Activated CD8-positive, alpha-beta memory T cell treated with anti-CD3 and anti-CD28 coated beads for 48 hours (primary cell): ENCODE measurements at regions not wholly inside any gene's neighbourhood (a gene's known extent, or its start where the extent isn't known, plus 50 kb on each side); places are given as distances from the start of the nearest gene placed in this dataset.
"Not testable (repeated sequence)": the region's sequence is repeated elsewhere in the genome, so short reads cannot be mapped to it uniquely, and the experiment has no call there.

ENCODE experiments used
- DNase-seq, 3 experiments: peaks; one replicate each; pipeline ENCODE4 v3.0.0-alpha.2; 2020; ENCODE audit warnings: low read depth in 2 of 3, low spot score in 2 of 3

GRCh38 chr5:152118676-152119470 is 194.2 kb upstream of the GLRA1 start:
- DNase-seq, result no peak

DNA sequence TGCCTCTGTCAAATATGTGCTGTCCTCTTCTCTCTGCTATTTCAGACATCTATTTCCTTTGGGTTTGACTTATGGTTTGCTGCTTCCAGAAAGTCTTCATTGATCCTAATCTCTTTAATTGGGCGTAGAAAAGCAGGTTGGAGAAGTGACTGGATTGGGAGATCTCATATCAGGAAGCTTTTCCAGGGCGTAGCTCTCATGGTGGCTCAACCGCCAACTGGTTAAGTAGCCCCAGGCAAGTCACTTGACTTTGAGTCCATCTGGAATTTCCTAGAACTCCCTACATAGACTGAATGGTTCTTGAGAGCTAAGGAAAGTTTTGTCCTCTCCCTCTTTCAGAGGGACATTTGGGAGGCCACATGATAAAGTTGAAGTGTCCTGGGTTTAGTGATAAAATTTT is 192.3 kb upstream of the GLRA1 start:
- no peak for DNase-seq

- peak in 2 of 3 experiments; percentile 6 to 8 for DNase-seq
Measured at GRCh38 chr5:152113401-152113800, 188.8 kb upstream of the GLRA1 start.

DNA sequence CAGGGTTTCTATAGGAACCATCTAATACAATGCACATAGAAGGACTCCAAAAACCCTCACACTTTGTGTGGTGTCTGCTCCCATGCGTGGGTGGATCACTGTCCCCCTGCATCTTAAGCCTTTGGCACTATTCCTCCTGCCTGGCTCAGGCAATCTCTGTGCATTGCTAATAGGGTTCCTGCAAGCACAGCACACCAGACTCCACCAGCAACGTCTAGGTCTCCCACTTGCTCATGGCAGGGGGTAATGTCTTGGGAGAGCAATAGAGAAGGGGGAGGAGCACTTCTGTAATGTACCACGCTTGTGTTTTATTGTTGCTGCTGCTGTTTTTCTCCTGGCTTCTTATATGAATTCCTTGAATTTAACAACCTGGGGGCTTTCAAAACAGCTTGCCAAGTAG is 182.6 kb upstream of the GLRA1 start:
- no peak for DNase-seq

- DNase-seq, result no peak
Measured at GRCh38 chr5:152106571-152106970, 181.9 kb upstream of the GLRA1 start.

DNA sequence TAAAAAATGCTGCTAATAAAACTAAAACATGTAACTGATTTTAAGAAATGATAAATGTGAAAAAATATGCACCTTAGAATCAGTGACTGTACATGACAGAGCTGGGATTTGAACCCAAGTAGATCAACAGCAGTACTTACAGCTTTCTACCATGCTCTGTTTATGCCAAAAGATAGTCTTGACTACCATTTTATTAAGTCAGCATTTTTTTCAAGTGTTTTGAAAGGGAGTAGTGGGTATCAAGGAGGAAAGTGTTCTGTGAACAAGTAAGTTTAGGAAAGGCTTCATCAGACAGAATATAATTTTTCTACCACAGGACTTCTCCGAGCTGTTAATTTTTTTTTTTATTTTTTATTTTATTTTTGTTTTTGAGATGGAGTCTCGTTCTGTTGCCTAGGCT is 180.4 kb upstream of the GLRA1 start:
- DNase-seq, result no peak

GRCh38 chr5:152104211-152104610 is 179.6 kb upstream of the GLRA1 start:
- DNase-seq, result no peak

DNA sequence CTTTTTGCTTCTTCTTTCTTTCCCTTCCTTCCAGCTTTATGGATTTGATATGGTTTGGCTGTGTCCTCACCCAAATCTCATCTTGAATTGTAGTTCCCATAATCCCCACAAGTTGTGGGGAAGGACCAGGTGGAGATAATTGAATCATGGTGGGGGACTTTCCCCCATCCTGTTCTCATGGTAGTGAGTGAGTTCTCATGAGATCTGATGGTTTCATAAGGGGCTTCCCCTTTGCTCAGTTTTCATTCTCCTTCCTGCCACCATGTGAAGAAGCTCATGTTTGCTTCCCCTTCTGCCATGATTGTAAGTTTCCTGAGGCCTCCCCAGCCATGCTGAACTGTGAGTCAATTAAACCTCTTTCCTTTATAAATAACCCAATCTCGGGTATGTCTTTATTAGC is 178.3 kb upstream of the GLRA1 start:
- not testable (repeated sequence) for DNase-seq

DNA sequence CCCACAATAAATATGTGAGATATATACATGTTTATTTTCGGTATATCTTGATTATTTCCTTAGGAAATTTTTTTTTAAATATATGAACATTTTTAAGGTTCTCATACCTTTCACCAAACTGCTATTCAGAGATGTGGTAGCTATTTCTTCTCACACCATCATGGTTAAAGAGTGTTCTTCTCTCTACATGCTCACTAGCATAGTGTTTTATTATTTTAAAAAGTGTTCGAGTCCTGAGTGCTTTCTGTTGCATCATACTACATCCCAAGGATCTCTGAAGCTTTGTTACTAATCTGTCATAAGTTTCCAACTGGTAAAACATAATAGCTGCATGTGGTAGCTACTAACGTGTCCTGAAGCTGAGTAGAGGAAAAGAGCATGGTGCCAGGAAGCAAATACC is 177.4 kb upstream of the GLRA1 start:
- DNase-seq, result no peak

GRCh38 chr5:152100462-152100861 is 175.8 kb upstream of the GLRA1 start:
- DNase-seq, result no peak

DNA sequence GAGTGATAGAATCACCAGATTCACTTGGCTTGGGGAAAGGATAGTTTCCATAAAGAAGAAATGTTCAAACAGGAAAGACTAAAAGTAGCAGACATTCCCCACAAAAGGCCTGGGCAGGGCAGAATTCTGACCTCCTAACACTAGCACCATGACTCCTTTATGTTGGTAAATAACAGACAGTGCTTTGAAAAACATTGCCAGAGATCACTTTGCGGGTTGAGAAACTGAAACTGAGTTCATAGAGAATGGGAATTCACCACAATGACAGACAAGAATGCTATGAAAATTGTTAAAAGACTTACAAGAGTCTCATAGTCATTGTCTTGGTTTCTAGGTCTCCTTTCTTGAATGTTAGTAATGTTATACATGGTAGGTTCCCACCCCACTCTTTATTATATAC is 172.5 kb upstream of the GLRA1 start:
- no peak for DNase-seq

GRCh38 chr5:152094716-152095115 is 170.1 kb upstream of the GLRA1 start:
- DNase-seq, result no peak

- DNase-seq, result no peak
Measured at GRCh38 chr5:152094060-152094459, 169.4 kb upstream of the GLRA1 start.

GRCh38 chr5:152092580-152092979 is 167.9 kb upstream of the GLRA1 start:
- no peak for DNase-seq

- no peak for DNase-seq
Measured at GRCh38 chr5:152089644-152090043, 165.0 kb upstream of the GLRA1 start.

DNA sequence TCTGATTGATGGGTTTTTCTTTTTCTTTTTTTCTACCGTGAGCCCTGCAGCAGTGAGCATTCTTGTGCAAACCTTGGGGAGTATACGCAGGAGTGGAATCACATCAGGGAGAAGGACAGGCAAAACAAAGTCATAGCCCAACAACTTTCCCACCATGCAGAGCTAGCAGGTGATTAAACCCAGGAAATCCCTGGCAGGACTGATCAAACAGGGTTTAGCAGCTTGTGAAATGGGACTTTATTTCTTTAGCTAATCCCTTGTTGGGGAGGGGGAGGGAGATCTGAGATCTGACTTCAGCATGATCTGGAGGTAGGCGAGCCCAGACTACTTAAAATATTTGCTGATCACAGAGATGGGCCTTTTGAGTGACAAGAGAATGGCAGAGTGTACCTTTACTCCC is 162.0 kb upstream of the GLRA1 start:
- no peak for DNase-seq

DNA sequence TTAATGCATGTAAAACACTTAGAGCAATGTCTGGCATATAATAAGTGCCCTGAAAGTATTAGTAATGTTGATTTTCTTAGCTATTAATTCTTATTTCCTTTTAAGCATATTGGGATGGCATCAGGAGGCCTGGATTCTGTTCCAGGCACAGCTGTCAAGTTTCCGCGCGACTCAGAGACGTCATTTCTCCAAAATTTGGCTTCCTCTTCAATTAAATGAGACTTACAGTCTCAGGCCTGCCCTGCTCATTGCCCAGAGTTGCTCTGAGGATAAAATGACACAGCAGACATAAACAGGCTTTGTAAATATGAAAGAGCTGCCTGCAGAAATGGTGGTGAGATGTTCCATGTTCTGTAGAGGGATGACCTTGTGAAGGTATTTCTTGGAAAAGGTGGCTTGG is 159.8 kb upstream of the GLRA1 start:
- no peak for DNase-seq

DNA sequence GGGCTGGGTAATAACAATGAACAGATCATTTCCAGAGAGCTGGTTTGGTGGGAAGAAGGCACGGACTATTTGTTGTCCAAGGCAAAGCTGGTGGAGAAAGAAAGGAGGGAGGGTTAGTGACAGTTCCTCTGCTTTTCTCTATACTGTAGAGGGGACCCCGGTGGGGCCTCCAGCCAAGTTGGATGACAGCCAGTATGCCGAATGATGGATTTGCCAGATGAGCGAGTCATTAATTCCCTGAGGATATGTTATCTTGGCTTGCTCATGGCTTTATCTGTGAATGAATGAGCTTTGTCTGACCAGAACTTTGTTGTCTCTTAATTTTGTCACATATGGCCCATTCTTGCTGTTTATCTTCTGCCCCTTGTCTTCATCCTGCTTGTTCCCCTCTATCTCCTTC is 158.6 kb upstream of the GLRA1 start:
- no peak for DNase-seq

GRCh38 chr5:152072091-152072490 is 147.4 kb upstream of the GLRA1 start:
- no peak for DNase-seq

DNA sequence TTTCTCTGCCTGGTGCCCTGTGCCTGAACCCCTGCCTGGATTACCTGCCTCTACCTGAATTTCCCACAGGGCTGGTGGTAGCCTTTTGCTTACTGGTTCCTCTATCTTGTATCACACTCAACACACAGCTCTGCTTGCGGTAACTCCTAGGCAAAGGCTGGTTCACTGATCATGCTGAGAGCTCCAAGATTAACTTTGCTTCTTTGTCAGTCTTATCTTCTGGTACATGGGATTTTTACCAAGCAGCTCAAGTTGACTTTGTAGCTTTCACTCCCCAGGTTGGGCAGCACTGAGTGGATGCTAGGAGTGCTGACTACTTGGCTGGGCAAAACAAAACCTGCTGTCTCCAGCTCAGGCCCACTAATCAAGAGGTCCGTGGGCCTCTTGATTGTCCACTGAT is 145.9 kb upstream of the GLRA1 start:
- no peak for DNase-seq

DNA sequence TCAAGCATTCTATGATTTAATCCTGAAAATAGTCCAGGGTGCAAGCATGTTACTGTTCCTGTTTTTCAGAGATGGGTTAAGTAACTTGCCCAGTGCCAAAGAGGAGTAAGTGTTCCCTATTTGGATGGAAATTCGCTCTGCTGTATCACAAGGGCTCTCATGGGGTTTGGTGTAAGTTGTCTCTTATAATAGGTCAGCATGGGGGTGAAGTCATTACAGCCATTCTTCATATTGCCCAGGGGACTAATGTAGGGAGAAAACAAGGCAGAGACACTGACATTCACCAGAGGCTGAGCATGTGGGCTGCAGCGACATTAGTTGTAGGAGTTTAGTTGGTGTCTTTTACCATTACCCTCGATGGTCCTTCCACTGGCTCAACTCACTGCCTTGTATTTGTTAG is 142.1 kb upstream of the GLRA1 start:
- DNase-seq, result no peak

GRCh38 chr5:152063004-152063403 is 138.4 kb upstream of the GLRA1 start:
- no peak for DNase-seq

GRCh38 chr5:152061095-152061494 is 136.4 kb upstream of the GLRA1 start:
- DNase-seq, result no peak
